Neural progenitor cell (in vitro differentiated cells): ENCODE measurements at regions not wholly inside any gene's neighbourhood (a gene's known extent, or its start where the extent isn't known, plus 50 kb on each side); places are given as distances from the start of the nearest gene placed in this dataset.
A peak's percentile ranks its signal among the peaks of the same experiment; 100 is the strongest.

Experiments used
- DNase-seq: peaks from one replicate; pipeline ENCODE4 v3.0.0-alpha.2; 2016; ENCODE audit warnings: low spot score
- H2AFZ ChIP-seq: fragments of 200-600 bp; sonication (generic); replicated peaks from 2 replicates; pipeline ENCODE4 v1.6.1; 2016; ENCODE audit warnings: antibody characterized with exemption
- H3F3A ChIP-seq: fragments of 200-600 bp; sonication (generic); 2 replicates; pipeline ENCODE4 v1.6.1; 2016; ENCODE audit warnings: antibody characterized with exemption, low read depth
- H3K27ac ChIP-seq: fragments of 200-600 bp; sonication (generic); 2 replicates; pipeline ENCODE4 v1.5.1; 2016; ENCODE audit warnings: mild to moderate bottlenecking
- H3K27me3 ChIP-seq: fragments of 200-600 bp; sonication (generic); 2 replicates; pipeline ENCODE4 v1.6.1; 2016; ENCODE audit warnings: mild to moderate bottlenecking, moderate library complexity
- H3K36me3 ChIP-seq: fragments of 200-600 bp; sonication (generic); 2 replicates; pipeline ENCODE4 v1.5.1; 2016
- H3K4me1 ChIP-seq: fragments of 200-600 bp; sonication (generic); 2 replicates; pipeline ENCODE4 v1.6.1; 2016; ENCODE audit warnings: mixed run types
- H3K4me2 ChIP-seq: fragments of 200-600 bp; sonication (generic); 2 replicates; pipeline ENCODE4 v1.6.1; 2016
- H3K4me3 ChIP-seq: fragments of 200-600 bp; sonication (generic); 2 replicates; pipeline ENCODE4 v1.5.1; 2016
- H3K79me2 ChIP-seq: fragments of 200-600 bp; sonication (generic); 2 replicates; pipeline ENCODE4 v1.6.1; 2016; ENCODE audit warnings: low read depth
- H3K9ac ChIP-seq: fragments of 200-600 bp; sonication (generic); 2 replicates; pipeline ENCODE4 v1.6.1; 2016
- H3K9me3 ChIP-seq: fragments of 200-600 bp; sonication (generic); 2 replicates; pipeline ENCODE4 v1.5.1; 2016; ENCODE audit warnings: low read depth
- H4K20me1 ChIP-seq: fragments of 200-600 bp; sonication (generic); 2 replicates; pipeline ENCODE4 v1.6.1; 2016; ENCODE audit warnings: low read depth
- H3K27ac Mint-ChIP-seq: 3 replicates; pipeline ENCODE4 v1.8.0; 2021; ENCODE audit warnings: mixed read lengths
- H3K27me3 Mint-ChIP-seq: 2 replicates; pipeline ENCODE4 v1.8.0; 2022; ENCODE audit warnings: low read depth, mild to moderate bottlenecking, inconsistent platforms, moderate library complexity, mixed read lengths; ENCODE audit not compliant: insufficient read depth
- H3K36me3 Mint-ChIP-seq: 3 replicates; pipeline ENCODE4 v1.8.0; 2021; ENCODE audit warnings: mixed read lengths
- H3K4me1 Mint-ChIP-seq: 3 replicates; pipeline ENCODE4 v1.8.0; 2021; ENCODE audit warnings: mixed read lengths
- H3K4me3 Mint-ChIP-seq: 3 replicates; pipeline ENCODE4 v1.8.0; 2021; ENCODE audit warnings: mild to moderate bottlenecking, moderate library complexity, mixed read lengths
- H3K9me3 Mint-ChIP-seq: 3 replicates; pipeline ENCODE4 v1.8.0; 2020; ENCODE audit warnings: mixed read lengths
- EZH2 ChIP-seq: fragments of 200-600 bp; sonication (generic); IDR thresholded peaks from 2 replicates; pipeline ENCODE4 v1.6.1; 2017; ENCODE audit warnings: antibody characterized with exemption, mild to moderate bottlenecking, moderate library complexity
- EZH2phosphoT487 ChIP-seq: fragments of 200-600 bp; sonication (generic); IDR thresholded peaks from 2 replicates; pipeline ENCODE4 v1.6.1; 2017; ENCODE audit warnings: antibody characterized with exemption
- TF ChIP-seq, protein P1 (sequence below): fragments of 200-600 bp; sonication (generic); IDR thresholded peaks from 2 replicates; pipeline ENCODE4 v1.5.1; 2017; ENCODE audit warnings: antibody characterized with exemption, mild to moderate bottlenecking

DNA sequence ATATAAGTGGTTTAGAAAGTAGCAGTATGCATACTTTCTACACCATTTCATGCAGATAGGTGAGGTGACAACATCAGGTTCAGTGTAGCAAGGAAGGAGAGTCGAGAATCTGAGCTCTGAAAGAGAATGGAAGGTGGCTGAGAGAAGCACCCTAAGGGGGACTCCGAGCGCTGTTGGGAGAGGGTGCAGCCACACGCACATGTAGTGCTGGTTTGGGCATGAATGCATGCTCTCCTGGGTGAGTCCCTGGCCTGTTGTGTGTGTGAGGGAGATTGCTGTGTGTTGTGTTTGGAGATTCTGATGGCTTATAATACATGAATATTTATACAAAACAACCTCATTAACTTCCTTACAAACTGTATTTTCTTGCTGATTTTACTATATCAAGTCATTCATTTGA, 180.3 kb upstream of the LRIG3 start:
- Mint-ChIP-seq H3K27me3 (no peaks in the 10 kb centered on the region), H3K27ac (no peak overlapping the region), H3K36me3 (no peaks in the 10 kb centered on the region), H3K9me3 (no peaks in the 10 kb centered on the region), H3K4me1 (peaks cover 4% of the 10 kb centered on the region), H3K4me3 (no peak overlapping the region)
- Histone ChIP-seq H3K4me2 (no peak overlapping the region), H3K79me2 (no peaks in the 10 kb centered on the region), H2AFZ (no peak overlapping the region), H3F3A (no peaks in the 10 kb centered on the region), H3K27ac (no peak overlapping the region), H3K9me3 (no peaks in the 10 kb centered on the region), H3K4me1 (peaks cover 16% of the 10 kb centered on the region), H3K9ac (no peak overlapping the region), H3K27me3 (no peaks in the 10 kb centered on the region), H3K4me3 (no peak overlapping the region), H3K36me3 (no peaks in the 10 kb centered on the region), H4K20me1 (no peaks in the 10 kb centered on the region)
- TF ChIP-seq EZH2 (no peak), EZH2phosphoT487 (no peak)
- TF ChIP-seq, protein P1, sequence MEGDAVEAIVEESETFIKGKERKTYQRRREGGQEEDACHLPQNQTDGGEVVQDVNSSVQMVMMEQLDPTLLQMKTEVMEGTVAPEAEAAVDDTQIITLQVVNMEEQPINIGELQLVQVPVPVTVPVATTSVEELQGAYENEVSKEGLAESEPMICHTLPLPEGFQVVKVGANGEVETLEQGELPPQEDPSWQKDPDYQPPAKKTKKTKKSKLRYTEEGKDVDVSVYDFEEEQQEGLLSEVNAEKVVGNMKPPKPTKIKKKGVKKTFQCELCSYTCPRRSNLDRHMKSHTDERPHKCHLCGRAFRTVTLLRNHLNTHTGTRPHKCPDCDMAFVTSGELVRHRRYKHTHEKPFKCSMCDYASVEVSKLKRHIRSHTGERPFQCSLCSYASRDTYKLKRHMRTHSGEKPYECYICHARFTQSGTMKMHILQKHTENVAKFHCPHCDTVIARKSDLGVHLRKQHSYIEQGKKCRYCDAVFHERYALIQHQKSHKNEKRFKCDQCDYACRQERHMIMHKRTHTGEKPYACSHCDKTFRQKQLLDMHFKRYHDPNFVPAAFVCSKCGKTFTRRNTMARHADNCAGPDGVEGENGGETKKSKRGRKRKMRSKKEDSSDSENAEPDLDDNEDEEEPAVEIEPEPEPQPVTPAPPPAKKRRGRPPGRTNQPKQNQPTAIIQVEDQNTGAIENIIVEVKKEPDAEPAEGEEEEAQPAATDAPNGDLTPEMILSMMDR: no peak
- no peak for DNase-seq

- Mint-ChIP-seq H3K4me3 (no peak overlapping the region), H3K27ac (no peak overlapping the region), H3K4me1 (peaks cover 4% of the 10 kb centered on the region), H3K9me3 (no peaks in the 10 kb centered on the region), H3K36me3 (no peaks in the 10 kb centered on the region), H3K27me3 (no peaks in the 10 kb centered on the region)
- no peak for TF ChIP-seq EZH2
- no peak overlapping the region for H2AFZ ChIP-seq
- H3K4me1 ChIP-seq: peaks cover 16% of the 10 kb centered on the region
- H3F3A ChIP-seq: no peaks in the 10 kb centered on the region
- peak; percentile 50 for DNase-seq
- H4K20me1 ChIP-seq: no peaks in the 10 kb centered on the region
- H3K27ac ChIP-seq: no peak overlapping the region
- H3K27me3 ChIP-seq: no peaks in the 10 kb centered on the region
- H3K36me3 ChIP-seq: no peaks in the 10 kb centered on the region
- no peaks in the 10 kb centered on the region for H3K79me2 ChIP-seq
- no peaks in the 10 kb centered on the region for H3K9me3 ChIP-seq
- H3K9ac ChIP-seq: no peak overlapping the region
- peak overlapping the region; percentile 8 for H3K4me3 ChIP-seq
- peak overlapping the region; percentile 61 for H3K4me2 ChIP-seq
Observed at GRCh38 chr12:59097876-59098275, 177.6 kb upstream of the LRIG3 start.

DNA sequence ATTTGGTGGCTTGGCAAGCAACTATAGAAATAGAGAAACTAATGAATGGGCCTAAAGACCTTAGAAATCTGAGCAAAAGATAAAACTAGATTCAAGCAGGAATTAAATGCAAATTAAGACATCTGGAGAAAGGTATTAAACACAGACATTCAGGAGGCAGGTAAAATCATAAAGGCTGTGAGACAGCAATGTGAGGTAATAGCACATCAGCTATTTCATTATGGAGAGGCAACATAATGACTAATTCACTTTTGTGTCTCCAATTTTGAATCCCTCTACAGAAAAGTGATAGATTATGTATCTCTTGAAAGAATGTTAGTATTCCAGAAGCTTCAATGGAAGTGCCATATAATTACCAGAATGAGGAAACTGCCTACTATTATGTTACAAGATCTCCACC, 175.9 kb upstream of the LRIG3 start:
- TF ChIP-seq, protein P1: no peak
- no peak for TF ChIP-seq EZH2phosphoT487
- TF ChIP-seq EZH2: no peak
- Histone ChIP-seq H3K27ac (no peak overlapping the region), H3K27me3 (no peaks in the 10 kb centered on the region), H3K4me2 (no peak overlapping the region), H2AFZ (no peak overlapping the region), H3K9ac (no peak overlapping the region), H3K36me3 (no peaks in the 10 kb centered on the region), H3K9me3 (no peaks in the 10 kb centered on the region), H4K20me1 (no peaks in the 10 kb centered on the region), H3K79me2 (no peaks in the 10 kb centered on the region), H3K4me3 (no peak overlapping the region), H3K4me1 (peaks cover 16% of the 10 kb centered on the region), H3F3A (no peaks in the 10 kb centered on the region)
- no peak for DNase-seq
- H3K4me1 Mint-ChIP-seq: peaks cover 4% of the 10 kb centered on the region
- peaks cover 2% of the 10 kb centered on the region for H3K9me3 Mint-ChIP-seq
- no peaks in the 10 kb centered on the region for H3K27me3 Mint-ChIP-seq
- H3K27ac Mint-ChIP-seq: no peak overlapping the region
- no peaks in the 10 kb centered on the region for H3K36me3 Mint-ChIP-seq
- no peak overlapping the region for H3K4me3 Mint-ChIP-seq

DNA sequence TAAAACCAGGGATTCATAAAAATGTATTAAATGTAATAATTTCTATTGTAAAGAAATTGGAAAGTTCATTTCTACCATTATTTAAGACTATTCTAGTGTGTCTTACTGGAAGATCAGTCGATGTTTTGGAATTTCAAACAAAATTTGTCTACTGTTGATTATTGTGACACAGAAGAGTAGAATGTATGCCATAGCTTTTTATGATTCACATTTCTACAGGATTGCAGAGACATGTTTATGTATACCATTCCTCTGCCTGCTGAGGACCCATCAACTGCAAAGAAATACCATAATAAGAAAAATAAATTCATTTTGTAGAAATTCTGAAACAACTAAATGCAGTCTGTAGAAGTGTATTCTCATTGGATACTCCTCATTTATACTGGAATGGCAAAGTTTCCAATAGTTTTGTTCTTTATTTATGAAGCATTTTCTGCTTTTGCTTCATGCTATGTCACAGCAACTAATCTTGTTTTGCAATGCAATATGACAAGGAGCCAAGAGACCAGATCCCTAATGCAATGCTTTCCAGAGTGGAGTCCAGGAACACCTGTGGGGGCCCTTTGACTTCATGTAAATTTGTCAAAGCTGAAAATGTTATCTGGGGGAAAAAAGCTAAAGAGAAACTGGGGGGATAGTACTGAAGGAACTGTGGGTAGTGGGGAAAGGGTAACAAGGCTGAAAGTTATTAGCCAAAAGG, 172.9 kb upstream of the LRIG3 start:
- DNase-seq: no peak
- no peak overlapping the region for H3K4me2 ChIP-seq
- no peaks in the 10 kb centered on the region for H3K27me3 ChIP-seq
- no peaks in the 10 kb centered on the region for H3K36me3 ChIP-seq
- Mint-ChIP-seq H3K9me3 (peaks cover 2% of the 10 kb centered on the region), H3K36me3 (no peaks in the 10 kb centered on the region), H3K27me3 (no peaks in the 10 kb centered on the region), H3K4me1 (peaks cover 9% of the 10 kb centered on the region), H3K4me3 (no peak overlapping the region), H3K27ac (no peak overlapping the region)
- H4K20me1 ChIP-seq: no peaks in the 10 kb centered on the region
- H3K79me2 ChIP-seq: no peaks in the 10 kb centered on the region
- H2AFZ ChIP-seq: no peak overlapping the region
- peaks cover 16% of the 10 kb centered on the region for H3K4me1 ChIP-seq
- H3K27ac ChIP-seq: no peak overlapping the region
- TF ChIP-seq, protein P1: no peak
- TF ChIP-seq EZH2phosphoT487 (no peak), EZH2 (no peak)
- H3K9me3 ChIP-seq: no peaks in the 10 kb centered on the region
- no peak overlapping the region for H3K9ac ChIP-seq
- H3F3A ChIP-seq: no peaks in the 10 kb centered on the region
- H3K4me3 ChIP-seq: no peak overlapping the region
